Testis (tissue), 2 donors: ENCODE measurements at regions not wholly inside any gene's neighbourhood (a gene's known extent, or its start where the extent isn't known, plus 50 kb on each side); places are given as distances from the start of the nearest gene placed in this dataset.
"Not testable (repeated sequence)": the region's sequence is repeated elsewhere in the genome, so short reads cannot be mapped to it uniquely, and the experiment has no call there.

Experiments used
- DNase-seq: peaks from one replicate; pipeline ENCODE4 v3.0.0-alpha.2; 2019
- H3K27ac ChIP-seq, 2 donors: fragments of 200-600 bp; sonication (generic); one replicate each; pipeline ENCODE4 v1.5.1; 2019
- H3K27me3 ChIP-seq: fragments of 200-600 bp; sonication (generic); one replicate; pipeline ENCODE4 v1.5.1; 2019
- H3K36me3 ChIP-seq: fragments of 200-600 bp; sonication (generic); one replicate; pipeline ENCODE4 v1.5.1; 2017; ENCODE audit warnings: low read depth; ENCODE audit errors: missing control alignments
- H3K4me1 ChIP-seq: fragments of 200-600 bp; sonication (generic); one replicate; pipeline ENCODE4 v1.5.1; 2019
- H3K4me3 ChIP-seq, 2 donors: fragments of 200-600 bp; sonication (generic); one replicate each; pipeline ENCODE4 v1.5.1; 2017 to 2019
- H3K9me3 ChIP-seq: fragments of 200-600 bp; sonication (generic); one replicate; pipeline ENCODE4 v1.5.1; 2017
- CTCF ChIP-seq, 3 experiments: fragments of 450-650 bp in 2 of 3; fragments of 200-600 bp in 1 of 3; sonication (generic) in 1 of 3; IDR thresholded peaks; one replicate each; pipeline ENCODE4 v1.5.1; 2016 to 2019; ENCODE audit warnings: antibody characterized with exemption in 3 of 3, mild to moderate bottlenecking in 2 of 3, moderate library complexity in 1 of 3
- POLR2A ChIP-seq: fragments of 450-650 bp; IDR thresholded peaks from one replicate; pipeline ENCODE4 v1.6.1; 2017; ENCODE audit warnings: antibody characterized with exemption, mild to moderate bottlenecking, moderate library complexity
- WGBS, 2 donors: methylation state at CpG; one replicate each; pipeline ENCODE4 v1.1.5; 2018; 5-methylcytosine and 5-hydroxymethylcytosine counted together
- intact Hi-C: fragments of 100-400 bp; cut with DNase I; formaldehyde crosslinking; loops from one replicate; pipeline ENCODE4 v1.15.1; 2023; ENCODE audit warnings: low total_unique reads

DNA sequence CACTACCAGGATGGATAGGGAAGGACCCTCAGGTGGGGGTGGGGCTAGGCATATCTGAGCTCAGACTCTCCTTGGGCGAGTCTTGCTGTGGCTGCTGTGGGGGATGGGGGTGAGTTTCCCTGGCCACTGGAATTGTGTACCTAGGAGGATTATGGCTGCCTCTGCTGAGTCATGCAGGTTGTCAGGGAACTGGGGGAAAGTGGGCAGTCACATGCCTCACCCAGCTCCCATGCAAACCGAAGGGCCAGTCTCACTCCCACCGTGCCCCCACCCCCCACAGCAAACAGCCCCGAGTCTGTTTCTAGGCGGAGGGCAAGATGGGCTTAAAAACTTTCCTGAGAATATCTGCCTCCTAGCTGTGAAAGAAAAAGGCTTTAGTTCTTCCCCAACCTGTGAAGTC lies 210.3 kb upstream of the FERMT1 start:
- no peak for DNase-seq
- Histone ChIP-seq H3K4me1 (no peaks in the 10 kb centered on the region), H3K36me3 (no peaks in the 10 kb centered on the region), H3K27ac (no peak overlapping the region), H3K9me3 (no peaks in the 10 kb centered on the region), H3K27me3 (no peaks in the 10 kb centered on the region), H3K4me3 (no peak overlapping the region)
- WGBS, 2 donors: 90 to 96% methylated on average over 4 to 5 of the region's 5 CpGs
- intact Hi-C loops: no loop called here
- no peak for TF ChIP-seq POLR2A
- TF ChIP-seq CTCF (IDR thresholded peaks at IDR 0.05): no peak

GRCh38 chr20:6321235-6321634 lies 198.4 kb upstream of the FERMT1 start:
- 94% methylated on average over 17 of the region's 20 CpGs; no CpG with 5 or more reads in 1 of the 2 donors for WGBS, 2 donors
- H3K36me3 ChIP-seq, intact Hi-C loops, H3K27ac ChIP-seq, DNase-seq, H3K9me3 ChIP-seq, H3K27me3 ChIP-seq, H3K4me1 ChIP-seq, H3K4me3 ChIP-seq: not testable (repeated sequence)

DNA sequence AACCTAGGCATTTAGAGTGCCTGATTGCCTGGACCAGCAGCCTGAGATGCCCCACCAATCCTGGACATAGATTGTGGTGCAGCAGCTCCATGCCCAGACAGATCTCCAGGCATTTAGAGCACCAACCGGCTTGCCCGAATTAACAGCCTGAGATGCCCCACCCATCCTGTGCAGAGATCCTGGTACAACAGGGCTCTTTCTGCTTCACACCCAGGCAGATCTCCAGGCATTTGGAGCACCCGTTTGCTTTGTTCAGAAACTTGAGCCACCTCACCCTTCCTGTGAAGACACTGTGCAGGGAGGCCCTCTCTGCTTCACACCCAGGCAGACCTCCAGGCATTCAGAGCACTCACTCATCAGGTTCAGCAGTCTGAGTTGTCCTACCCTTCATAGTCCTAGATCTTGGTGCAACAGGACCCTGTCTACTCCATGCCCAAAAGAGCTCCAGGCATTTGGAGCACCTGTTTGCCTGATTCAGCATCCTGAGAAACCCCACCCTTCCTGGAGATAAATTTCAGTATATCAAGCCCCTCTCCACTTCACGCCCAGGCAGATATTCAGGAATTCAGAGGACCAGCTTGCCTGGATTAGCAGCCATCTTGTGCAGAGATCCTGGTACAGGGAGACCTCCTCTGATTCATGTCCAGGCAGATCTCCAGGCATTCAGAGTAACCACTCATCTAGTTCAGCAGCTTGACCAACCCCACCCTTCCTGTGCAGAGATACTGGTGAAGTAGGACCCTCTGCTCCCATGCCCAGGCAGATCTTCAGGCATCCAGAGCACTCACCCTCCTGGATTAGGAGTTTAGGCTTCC lies 189.2 kb upstream of the FERMT1 start:
- H3K27me3 ChIP-seq: no peaks in the 10 kb centered on the region
- no peaks in the 10 kb centered on the region for H3K9me3 ChIP-seq
- no peak overlapping the region for H3K27ac ChIP-seq
- H3K4me1 ChIP-seq: no peaks in the 10 kb centered on the region
- no peak for DNase-seq
- TF ChIP-seq CTCF (IDR thresholded peaks at IDR 0.05) (no peak), POLR2A (no peak)
- H3K36me3 ChIP-seq: no peaks in the 10 kb centered on the region
- 94 to 96% methylated on average over 4 of the region's 4 CpGs for WGBS, 2 donors
- intact Hi-C loops: no loop called here
- H3K4me3 ChIP-seq: no peak overlapping the region

GRCh38 chr20:6311097-6311496 lies 188.3 kb upstream of the FERMT1 start:
- no peaks in the 10 kb centered on the region for H3K9me3 ChIP-seq
- H3K36me3 ChIP-seq: no peaks in the 10 kb centered on the region
- no peak overlapping the region for H3K27ac ChIP-seq
- 67 to 86% methylated on average over 1 of the region's 1 CpG for WGBS, 2 donors
- intact Hi-C loops: no loop called here
- H3K4me3 ChIP-seq: no peak overlapping the region
- TF ChIP-seq POLR2A: no peak
- TF ChIP-seq CTCF (IDR thresholded peaks at IDR 0.05): no peak
- no peak for DNase-seq
- no peaks in the 10 kb centered on the region for H3K27me3 ChIP-seq
- H3K4me1 ChIP-seq: no peaks in the 10 kb centered on the region

- no peak for TF ChIP-seq POLR2A
- no peak for TF ChIP-seq CTCF (IDR thresholded peaks at IDR 0.05)
- intact Hi-C loops: no loop called here
- Histone ChIP-seq H3K27ac (no peak overlapping the region), H3K27me3 (no peaks in the 10 kb centered on the region), H3K4me3 (no peak overlapping the region), H3K36me3 (no peaks in the 10 kb centered on the region), H3K4me1 (no peaks in the 10 kb centered on the region), H3K9me3 (no peaks in the 10 kb centered on the region)
- no peak for DNase-seq
These were observed 182.7 kb upstream of the FERMT1 start for GRCh38 chr20:6305536-6305935.
